ENCODE measurements at regions not wholly inside any gene's neighbourhood (a gene's known extent, or its start where the extent isn't known, plus 50 kb on each side); places are given as distances from the start of the nearest gene placed in this dataset.
"Not testable (repeated sequence)": the region's sequence is repeated elsewhere in the genome, so short reads cannot be mapped to it uniquely, and the experiment has no call there.

DNA sequence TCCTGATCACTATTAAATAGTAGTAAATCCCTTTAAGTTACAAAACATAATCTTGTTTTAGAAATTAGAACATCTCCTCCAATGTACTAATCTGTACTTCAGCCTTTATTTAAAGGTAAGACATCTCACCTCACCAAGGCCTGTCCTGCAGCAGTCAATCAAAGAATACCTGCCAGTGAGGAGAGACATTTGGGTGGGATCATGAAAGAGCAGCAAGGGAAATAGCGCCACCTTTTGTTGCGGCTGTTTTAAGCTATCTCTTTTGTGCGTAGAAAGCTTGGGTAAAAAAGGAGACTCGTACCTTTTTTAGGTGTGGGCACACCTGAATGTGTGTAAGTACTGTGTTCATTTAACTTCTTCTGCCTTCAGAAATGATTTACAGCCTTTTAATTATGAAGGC is 117.8 kb upstream of the TMTC1 start:
- DNase-seq (ENCODE audit: low read depth in 2 of 3, low spot score in 2 of 3): no peak

DNA sequence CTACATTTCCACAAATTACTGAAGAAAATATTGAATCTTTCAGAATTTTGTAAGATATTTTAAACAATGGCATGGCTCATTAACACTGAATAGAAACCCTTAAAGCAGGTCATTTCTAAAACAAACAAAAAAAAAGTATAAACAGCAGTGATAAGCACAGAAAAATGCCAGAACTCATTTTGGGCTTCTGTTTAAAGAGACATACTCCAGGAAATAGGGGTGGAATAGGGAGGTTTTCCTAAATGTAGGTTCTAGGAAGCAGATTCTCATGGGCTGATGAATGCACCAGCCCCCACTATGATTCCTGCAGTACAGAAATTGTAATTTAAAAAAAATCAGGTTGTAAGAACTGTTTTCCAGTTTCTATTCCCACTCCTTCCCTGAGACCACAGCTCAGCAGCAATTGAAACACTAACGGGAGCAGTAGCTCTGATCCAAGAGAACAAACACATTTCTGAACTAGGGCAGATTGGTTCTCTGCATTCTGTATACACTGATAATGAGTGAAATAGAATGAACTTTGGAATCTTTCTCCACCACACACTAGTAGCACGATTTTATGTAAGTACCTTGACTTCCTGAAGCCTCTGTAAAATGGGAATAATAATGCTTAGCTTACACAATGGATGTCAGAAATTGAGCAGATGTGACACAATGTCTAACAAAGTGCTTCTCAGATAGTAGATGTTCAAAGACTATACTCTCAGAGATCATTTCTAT is 115.6 kb upstream of the TMTC1 start:
- no peak for DNase-seq (ENCODE audit: low read depth in 2 of 3, low spot score in 2 of 3)

GRCh38 chr12:29895966-29896365 is 112.2 kb upstream of the TMTC1 start:
- DNase-seq (ENCODE audit: low read depth in 2 of 3, low spot score in 2 of 3): no peak

GRCh38 chr12:29893002-29893401 is 109.3 kb upstream of the TMTC1 start:
- no peak for DNase-seq (ENCODE audit: low read depth in 2 of 3, low spot score in 2 of 3)

DNA sequence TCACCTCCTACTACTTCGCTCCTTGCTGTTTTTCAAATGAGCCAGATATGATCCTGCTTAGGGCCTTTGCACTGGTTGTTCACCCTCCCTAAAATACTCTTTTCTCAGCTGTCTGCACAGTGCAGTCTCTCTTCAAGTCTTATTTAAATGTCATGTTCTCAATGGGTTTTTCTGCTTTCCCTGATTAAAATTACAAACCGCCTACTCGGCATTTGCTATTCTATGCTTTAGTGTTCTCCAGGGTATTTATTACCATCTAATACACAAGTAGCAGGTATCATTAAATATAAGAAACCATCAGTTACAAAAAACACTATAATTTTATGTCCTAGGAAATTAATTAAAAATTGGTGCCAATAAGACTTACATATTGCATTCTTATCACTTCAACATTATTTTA is 108.0 kb upstream of the TMTC1 start:
- DNase-seq (ENCODE audit: low read depth in 2 of 3, low spot score in 2 of 3): no peak

DNA sequence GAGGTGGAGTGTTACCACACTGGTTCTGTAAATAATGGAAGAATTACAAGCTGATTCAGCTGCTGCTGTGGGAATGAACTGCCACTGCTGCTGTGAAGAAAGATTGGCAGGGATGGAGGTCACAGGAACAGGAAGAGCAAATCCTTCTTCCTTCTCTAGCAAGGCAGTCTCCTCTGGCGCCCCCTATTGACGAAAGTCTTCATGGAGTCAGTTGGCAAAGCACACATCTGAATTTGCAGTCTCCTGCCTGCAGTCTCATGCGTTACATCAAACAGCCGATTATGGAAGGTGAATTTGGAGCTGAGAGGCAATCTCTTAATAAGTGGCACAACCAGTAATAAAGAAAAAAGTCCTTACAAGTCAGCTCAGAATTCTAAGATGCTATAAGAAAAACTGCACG is 106.0 kb upstream of the TMTC1 start:
- DNase-seq (ENCODE audit: low read depth in 2 of 3, low spot score in 2 of 3): peak in 1 of 3 donors; percentile 32

DNA sequence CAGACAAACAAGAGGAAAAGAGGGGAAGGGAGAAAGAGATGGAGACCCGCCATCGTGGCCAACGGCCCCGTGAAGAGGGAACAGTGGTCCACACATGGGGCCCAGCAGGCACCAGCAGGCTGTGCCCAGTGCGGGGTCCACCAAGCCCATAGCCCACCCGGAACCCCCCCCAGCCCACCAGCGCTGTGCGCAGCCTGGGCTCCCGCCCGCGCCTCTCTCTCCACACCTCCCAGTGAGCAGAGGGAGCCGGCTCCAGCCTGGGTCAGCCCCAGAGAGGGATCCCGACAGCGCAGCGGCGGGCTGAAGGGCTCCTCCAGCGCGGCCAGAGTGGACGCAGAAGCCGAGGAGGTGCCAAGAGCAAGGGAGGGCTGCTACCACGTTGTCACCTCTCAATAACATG is 105.0 kb upstream of the TMTC1 start:
- no peak for DNase-seq (ENCODE audit: low read depth in 2 of 3, low spot score in 2 of 3)

DNA sequence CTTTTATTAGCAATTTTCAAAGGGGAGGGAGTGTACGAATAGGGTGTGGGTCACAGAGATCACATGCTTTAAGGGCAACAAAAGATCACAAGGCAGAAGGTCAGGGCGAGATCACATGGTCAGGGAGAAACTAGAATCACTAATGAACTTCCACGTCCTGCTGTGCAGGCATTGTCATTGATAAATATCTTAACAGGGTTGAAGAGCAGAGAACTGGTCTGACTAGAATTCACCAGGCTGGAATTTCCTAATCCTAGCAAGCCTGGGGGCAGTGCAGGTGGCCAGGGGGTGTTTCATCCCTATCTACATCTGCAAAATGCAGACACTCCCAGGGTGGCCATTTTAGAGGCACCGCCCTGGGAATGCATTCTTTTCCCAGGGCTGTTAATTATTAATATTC is 101.2 kb upstream of the TMTC1 start:
- not testable (repeated sequence) for DNase-seq (ENCODE audit: low read depth in 2 of 3, low spot score in 2 of 3)

- DNase-seq (ENCODE audit: low read depth in 2 of 3, low spot score in 2 of 3): no peak
Observed at GRCh38 chr12:29883941-29884554, 100.3 kb upstream of the TMTC1 start.

DNA sequence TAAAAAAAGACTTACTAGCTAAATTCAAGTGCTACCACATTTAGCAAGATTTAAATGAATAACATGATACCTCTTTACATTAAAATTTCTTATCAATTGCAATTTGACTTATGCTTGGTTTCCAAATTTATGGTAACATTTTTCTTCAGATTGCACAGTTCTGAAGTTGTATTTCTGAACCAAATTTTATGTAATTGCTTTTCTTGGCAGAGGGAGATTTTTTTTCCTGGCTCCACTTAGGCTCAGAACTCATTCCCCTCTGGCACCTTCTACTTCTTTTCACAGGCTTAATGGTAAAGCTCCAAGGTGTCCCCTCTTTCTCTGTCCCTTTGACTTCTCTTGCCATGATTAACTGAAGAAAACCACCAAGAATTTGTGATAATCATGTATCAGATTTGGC is 99.8 kb upstream of the TMTC1 start:
- DNase-seq (ENCODE audit: low read depth in 2 of 3, low spot score in 2 of 3): no peak

- DNase-seq (ENCODE audit: low read depth in 2 of 3, low spot score in 2 of 3): no peak
Observed at GRCh38 chr12:29882846-29883245, 99.1 kb upstream of the TMTC1 start.

GRCh38 chr12:29880987-29881386 is 97.2 kb upstream of the TMTC1 start:
- DNase-seq (ENCODE audit: low read depth in 2 of 3, low spot score in 2 of 3): no peak

DNA sequence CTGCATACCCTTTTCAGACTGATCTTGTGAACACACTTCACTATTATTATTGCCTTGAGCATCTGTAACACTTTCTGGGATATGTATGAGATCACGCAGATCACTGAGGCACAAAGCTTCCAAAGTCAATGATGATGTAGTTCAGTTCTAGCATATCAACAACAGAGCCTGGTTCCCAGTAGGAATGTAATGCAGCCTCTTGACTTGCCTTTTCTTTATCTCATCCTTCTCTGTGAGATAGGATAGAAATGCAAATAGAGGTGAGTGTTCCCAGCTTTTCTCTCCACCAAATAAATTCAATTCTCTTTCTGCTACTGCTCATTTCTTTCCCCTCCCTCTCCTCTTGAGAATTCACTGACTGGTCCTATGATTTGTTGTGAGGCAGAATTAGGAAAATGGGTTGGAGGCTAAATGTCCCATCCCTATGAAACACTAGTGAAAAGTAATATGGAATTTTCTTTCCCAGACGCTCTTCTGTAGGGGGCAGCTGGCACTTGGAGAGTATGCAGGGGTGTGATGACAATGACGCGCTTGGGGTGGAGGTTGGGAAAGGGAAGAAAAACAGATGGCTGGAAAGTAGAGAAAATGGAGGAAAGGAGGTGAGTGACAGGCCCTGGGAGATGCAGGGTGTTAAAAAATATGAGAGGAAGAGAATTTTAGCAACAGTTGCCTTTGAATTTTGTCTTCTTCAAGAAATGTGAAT is 96.0 kb upstream of the TMTC1 start:
- DNase-seq (ENCODE audit: low read depth in 2 of 3, low spot score in 2 of 3): no peak

- no peak for DNase-seq (ENCODE audit: low read depth in 2 of 3, low spot score in 2 of 3)
Observed at GRCh38 chr12:29869946-29870345, 86.2 kb upstream of the TMTC1 start.

DNA sequence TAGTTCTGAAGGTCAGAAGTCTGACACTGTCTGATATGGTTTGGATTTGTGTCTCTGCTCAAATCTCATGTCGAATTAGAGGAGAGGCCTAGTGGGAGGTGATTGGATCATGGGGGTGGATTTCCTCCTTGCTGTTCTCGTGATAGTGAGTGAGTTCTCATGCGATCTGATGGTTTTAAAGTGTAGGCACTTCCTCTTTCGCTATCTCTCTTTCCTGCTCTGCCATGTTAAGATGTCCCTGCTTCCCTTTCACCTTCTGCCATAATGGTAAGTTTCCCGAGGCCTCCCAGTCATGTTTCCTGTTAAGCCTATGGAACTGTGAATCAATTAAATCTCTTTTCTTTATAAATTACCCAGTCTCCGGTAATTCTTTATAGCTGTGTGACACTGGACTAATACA is 84.1 kb upstream of the TMTC1 start:
- no peak for DNase-seq (ENCODE audit: low read depth in 2 of 3, low spot score in 2 of 3)

DNA sequence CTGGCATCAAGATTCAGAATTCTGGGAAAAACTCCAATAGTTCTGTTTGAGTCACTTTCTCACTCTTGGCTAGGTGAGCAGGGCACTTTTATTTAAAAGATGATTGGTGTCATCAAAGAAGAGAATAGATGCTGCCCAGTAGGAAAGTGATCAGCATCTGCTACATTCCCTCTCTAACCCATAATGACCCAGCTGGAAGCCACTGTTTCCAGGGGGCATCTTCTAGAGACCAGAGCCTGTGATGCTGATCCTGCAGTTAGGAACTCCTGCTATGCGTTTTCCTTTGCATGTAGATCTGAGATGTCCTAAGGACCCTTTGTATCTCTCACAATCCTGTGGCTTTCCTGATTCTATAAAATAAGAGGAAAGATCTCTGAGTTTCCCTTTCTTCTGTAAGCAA is 79.9 kb upstream of the TMTC1 start:
- DNase-seq (ENCODE audit: low read depth in 2 of 3, low spot score in 2 of 3): no peak

- DNase-seq (ENCODE audit: low read depth in 2 of 3, low spot score in 2 of 3): no peak
Observed at GRCh38 chr12:29858270-29858786, 74.6 kb upstream of the TMTC1 start.

GRCh38 chr12:29847246-29847645 is 63.5 kb upstream of the TMTC1 start:
- no peak for DNase-seq (ENCODE audit: low read depth in 2 of 3, low spot score in 2 of 3)

DNA sequence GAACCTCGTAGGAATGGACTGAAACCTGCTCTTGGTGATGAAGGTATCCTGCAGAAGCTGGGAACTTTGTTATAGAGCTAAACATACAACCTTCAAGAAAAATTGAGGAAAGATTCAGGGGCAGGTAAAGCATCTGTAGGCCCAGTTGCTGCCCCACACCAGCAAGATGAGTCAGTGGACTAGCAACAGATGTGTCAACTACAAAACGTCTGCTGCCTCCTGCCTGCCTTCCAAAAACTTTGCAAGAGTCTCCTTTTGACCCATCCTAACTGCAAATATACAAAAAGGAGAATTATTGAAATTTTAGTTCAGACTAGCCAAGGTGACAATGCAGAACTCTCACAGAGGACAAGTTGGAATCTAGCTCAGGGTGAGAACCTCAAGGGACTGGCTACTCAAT is 60.9 kb upstream of the TMTC1 start:
- DNase-seq (ENCODE audit: low read depth in 2 of 3, low spot score in 2 of 3): no peak

GRCh38 chr12:29843036-29843435 is 59.3 kb upstream of the TMTC1 start:
- DNase-seq (ENCODE audit: low read depth in 2 of 3, low spot score in 2 of 3): no peak

- DNase-seq (ENCODE audit: low read depth in 2 of 3, low spot score in 2 of 3): no peak
Observed at GRCh38 chr12:29838768-29839167, 55.0 kb upstream of the TMTC1 start.
